ENCODE measurements at regions not wholly inside any gene's neighbourhood (a gene's known extent, or its start where the extent isn't known, plus 50 kb on each side); places are given as distances from the start of the nearest gene placed in this dataset.

- Histone ChIP-seq H3K36me3 (no peaks in the 10 kb centered on the region), H3K4me1 (no peaks in the 10 kb centered on the region), H3K9me3 (no peaks in the 10 kb centered on the region), H3K27ac (no peak overlapping the region), H3K4me3 (no peak overlapping the region), H3K27me3 (no peaks in the 10 kb centered on the region)
- no peak for DNase-seq (ENCODE audit: low spot score)
- no peak for TF ChIP-seq CTCF (IDR thresholded peaks at IDR 0.05)
Measured at GRCh38 chr3:166405896-166406295, 568.7 kb upstream of the BCHE start.

GRCh38 chr3:166405465-166405864 lies 568.2 kb upstream of the BCHE start:
- no peaks in the 10 kb centered on the region for H3K9me3 ChIP-seq

DNA sequence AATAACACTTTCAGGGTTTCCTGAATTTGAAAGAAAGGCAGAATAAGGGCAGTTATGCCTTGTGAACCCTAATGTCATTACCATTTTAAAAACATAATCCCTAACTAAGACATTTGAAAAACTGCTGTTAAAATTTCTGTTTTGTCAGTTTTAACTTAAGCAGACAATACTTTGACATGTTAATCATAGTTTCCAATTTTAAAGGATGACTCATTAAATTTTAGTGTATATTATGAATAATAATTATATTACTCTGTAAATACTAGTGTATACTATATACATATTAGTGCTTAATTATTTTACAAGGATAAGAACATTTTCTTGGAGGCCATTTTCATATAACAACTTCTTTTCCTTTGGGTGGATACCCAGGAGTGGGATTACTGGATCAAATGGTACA lies 553.1 kb upstream of the BCHE start:
- Histone ChIP-seq H3K27ac (no peak overlapping the region), H3K36me3 (no peaks in the 10 kb centered on the region), H3K27me3 (no peaks in the 10 kb centered on the region), H3K4me3 (no peak overlapping the region), H3K9me3 (no peaks in the 10 kb centered on the region), H3K4me1 (no peaks in the 10 kb centered on the region)
- DNase-seq (ENCODE audit: low spot score), result no peak
- TF ChIP-seq CTCF (IDR thresholded peaks at IDR 0.05), result no peak

More at GRCh38 chr3:166405465-166405864, 568.2 kb upstream of the BCHE start:
- Histone ChIP-seq H3K27me3 (no peaks in the 10 kb centered on the region), H3K27ac (no peak overlapping the region), H3K36me3 (no peaks in the 10 kb centered on the region), H3K4me1 (no peaks in the 10 kb centered on the region), H3K4me3 (no peak overlapping the region)
- no peak for DNase-seq (ENCODE audit: low spot score)
- no peak for TF ChIP-seq CTCF (IDR thresholded peaks at IDR 0.05)

DNA sequence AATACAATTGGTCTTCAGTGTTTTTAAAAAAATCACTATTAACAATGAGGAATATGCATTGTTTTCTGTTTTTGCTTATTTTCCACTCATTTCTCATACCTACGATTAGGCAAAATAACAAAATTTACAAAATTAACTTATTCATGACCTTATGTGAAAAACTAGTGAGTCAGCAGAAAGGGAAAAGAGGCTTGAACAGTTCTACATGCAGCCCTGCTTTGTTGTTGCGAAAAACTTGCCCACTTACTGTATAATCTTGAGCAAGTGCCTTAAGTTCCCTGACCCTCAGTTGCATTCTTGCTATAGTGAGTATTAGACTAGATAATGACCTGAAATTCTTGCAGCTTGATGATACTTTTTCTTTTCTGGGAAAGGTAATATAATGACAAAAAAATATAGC lies 551.1 kb upstream of the BCHE start:
- H3K4me3 ChIP-seq, result no peak overlapping the region
- H3K4me1 ChIP-seq, result no peaks in the 10 kb centered on the region
- DNase-seq (ENCODE audit: low spot score), result no peak
- no peaks in the 10 kb centered on the region for H3K36me3 ChIP-seq
- H3K9me3 ChIP-seq, result no peaks in the 10 kb centered on the region
- TF ChIP-seq CTCF (IDR thresholded peaks at IDR 0.05), result no peak
- H3K27me3 ChIP-seq, result no peaks in the 10 kb centered on the region
- no peak overlapping the region for H3K27ac ChIP-seq

- no peak for DNase-seq (ENCODE audit: low spot score)
- Histone ChIP-seq H3K27ac (no peak overlapping the region), H3K27me3 (no peaks in the 10 kb centered on the region), H3K4me1 (no peaks in the 10 kb centered on the region), H3K9me3 (no peaks in the 10 kb centered on the region), H3K36me3 (no peaks in the 10 kb centered on the region), H3K4me3 (no peak overlapping the region)
- TF ChIP-seq CTCF (IDR thresholded peaks at IDR 0.05), result no peak
Measured at GRCh38 chr3:166372571-166373106, 535.4 kb upstream of the BCHE start.

GRCh38 chr3:166367947-166368533 lies 530.8 kb upstream of the BCHE start:
- Histone ChIP-seq H3K36me3 (no peaks in the 10 kb centered on the region), H3K27ac (no peak overlapping the region), H3K9me3 (no peaks in the 10 kb centered on the region), H3K4me1 (no peaks in the 10 kb centered on the region), H3K27me3 (no peaks in the 10 kb centered on the region), H3K4me3 (no peak overlapping the region)
- no peak for DNase-seq (ENCODE audit: low spot score)
- TF ChIP-seq CTCF (IDR thresholded peaks at IDR 0.05), result no peak
